Suprapubic skin (tissue), 4 donors: ENCODE measurements at regions not wholly inside any gene's neighbourhood (a gene's known extent, or its start where the extent isn't known, plus 50 kb on each side); places are given as distances from the start of the nearest gene placed in this dataset.

Source experiments
- DNase-seq, 2 donors: peaks; one replicate each; pipeline ENCODE4 v3.0.0-alpha.2; 2019; ENCODE audit warnings: low spot score in 2 of 2
- H3K27ac ChIP-seq: fragments of 200-600 bp; sonication (generic); one replicate; pipeline ENCODE4 v1.5.1; 2019
- H3K27me3 ChIP-seq: fragments of 200-600 bp; sonication (generic); one replicate; pipeline ENCODE4 v1.5.1; 2019
- H3K36me3 ChIP-seq: fragments of 200-600 bp; sonication (generic); one replicate; pipeline ENCODE4 v1.5.1; 2019
- H3K4me1 ChIP-seq: fragments of 200-600 bp; sonication (generic); one replicate; pipeline ENCODE4 v1.5.1; 2019
- H3K4me3 ChIP-seq: fragments of 200-600 bp; sonication (generic); one replicate; pipeline ENCODE4 v1.5.1; 2019; ENCODE audit warnings: mild to moderate bottlenecking
- H3K9me3 ChIP-seq: fragments of 200-600 bp; sonication (generic); one replicate; pipeline ENCODE4 v1.5.1; 2019
- EP300 ChIP-seq: sonication (generic); formaldehyde crosslinking; IDR thresholded peaks from one replicate; pipeline ENCODE4 v1.6.1; 2017; ENCODE audit warnings: antibody characterized with exemption
- POLR2A ChIP-seq, 2 donors: fragments of 450-650 bp; IDR thresholded peaks; one replicate each; pipeline ENCODE4 v1.6.1; 2017; ENCODE audit warnings: antibody characterized with exemption in 2 of 2, mild to moderate bottlenecking in 2 of 2, moderate library complexity in 2 of 2
- POLR2AphosphoS5 ChIP-seq, 3 donors: sonication (generic); formaldehyde crosslinking; IDR thresholded peaks; one replicate each; pipeline ENCODE4 v1.6.1; 2017; ENCODE audit warnings: antibody characterized with exemption in 3 of 3
- WGBS: methylation state at CpG from one replicate; pipeline ENCODE4 v1.1.5; 2018; 5-methylcytosine and 5-hydroxymethylcytosine counted together
- TF ChIP-seq, protein P1 (sequence below), 2 donors: fragments of 200-600 bp in 1 of 2; fragments of 450-650 bp in 1 of 2; sonication (generic) in 1 of 2; IDR thresholded peaks; one replicate each; pipeline ENCODE4 v1.5.1; 2016 to 2019; ENCODE audit warnings: antibody characterized with exemption in 2 of 2, mild to moderate bottlenecking in 1 of 2, moderate library complexity in 1 of 2

DNA sequence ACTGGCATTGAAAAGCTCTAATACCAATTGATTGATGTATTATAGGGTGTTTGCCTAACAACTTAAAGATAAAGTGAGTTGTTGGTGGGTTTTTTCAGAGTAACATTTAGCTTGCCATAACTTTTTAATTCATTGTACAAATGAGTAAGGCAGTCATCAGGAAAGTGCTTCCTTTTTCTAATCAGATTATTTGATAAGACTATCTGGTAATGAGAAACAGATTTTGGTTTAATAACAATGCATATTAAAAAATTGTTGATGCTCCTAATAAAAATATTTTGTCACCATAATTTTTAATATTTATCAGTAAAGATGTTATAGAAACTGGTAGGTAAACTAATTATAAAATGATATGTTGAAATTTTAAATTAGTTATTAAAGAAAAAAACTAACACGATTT lies 51.3 kb downstream of the BLTP1 start:
- peaks cover 62% of the 10 kb centered on the region for H3K36me3 ChIP-seq
- no peaks in the 10 kb centered on the region for H3K27me3 ChIP-seq
- no peak for DNase-seq
- H3K9me3 ChIP-seq, result no peaks in the 10 kb centered on the region
- no peaks in the 10 kb centered on the region for H3K4me1 ChIP-seq
- TF ChIP-seq POLR2A (IDR thresholded peaks at IDR 0.05), result no peak
- no peak for TF ChIP-seq EP300
- TF ChIP-seq, protein P1, sequence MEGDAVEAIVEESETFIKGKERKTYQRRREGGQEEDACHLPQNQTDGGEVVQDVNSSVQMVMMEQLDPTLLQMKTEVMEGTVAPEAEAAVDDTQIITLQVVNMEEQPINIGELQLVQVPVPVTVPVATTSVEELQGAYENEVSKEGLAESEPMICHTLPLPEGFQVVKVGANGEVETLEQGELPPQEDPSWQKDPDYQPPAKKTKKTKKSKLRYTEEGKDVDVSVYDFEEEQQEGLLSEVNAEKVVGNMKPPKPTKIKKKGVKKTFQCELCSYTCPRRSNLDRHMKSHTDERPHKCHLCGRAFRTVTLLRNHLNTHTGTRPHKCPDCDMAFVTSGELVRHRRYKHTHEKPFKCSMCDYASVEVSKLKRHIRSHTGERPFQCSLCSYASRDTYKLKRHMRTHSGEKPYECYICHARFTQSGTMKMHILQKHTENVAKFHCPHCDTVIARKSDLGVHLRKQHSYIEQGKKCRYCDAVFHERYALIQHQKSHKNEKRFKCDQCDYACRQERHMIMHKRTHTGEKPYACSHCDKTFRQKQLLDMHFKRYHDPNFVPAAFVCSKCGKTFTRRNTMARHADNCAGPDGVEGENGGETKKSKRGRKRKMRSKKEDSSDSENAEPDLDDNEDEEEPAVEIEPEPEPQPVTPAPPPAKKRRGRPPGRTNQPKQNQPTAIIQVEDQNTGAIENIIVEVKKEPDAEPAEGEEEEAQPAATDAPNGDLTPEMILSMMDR (IDR thresholded peaks at IDR 0.05), result no peak
- TF ChIP-seq POLR2AphosphoS5 (IDR thresholded peaks at IDR 0.05), result no peak
- 97% methylated on average over 1 of the region's 1 CpG for WGBS
- no peak overlapping the region for H3K4me3 ChIP-seq
- H3K27ac ChIP-seq, result no peak overlapping the region

DNA sequence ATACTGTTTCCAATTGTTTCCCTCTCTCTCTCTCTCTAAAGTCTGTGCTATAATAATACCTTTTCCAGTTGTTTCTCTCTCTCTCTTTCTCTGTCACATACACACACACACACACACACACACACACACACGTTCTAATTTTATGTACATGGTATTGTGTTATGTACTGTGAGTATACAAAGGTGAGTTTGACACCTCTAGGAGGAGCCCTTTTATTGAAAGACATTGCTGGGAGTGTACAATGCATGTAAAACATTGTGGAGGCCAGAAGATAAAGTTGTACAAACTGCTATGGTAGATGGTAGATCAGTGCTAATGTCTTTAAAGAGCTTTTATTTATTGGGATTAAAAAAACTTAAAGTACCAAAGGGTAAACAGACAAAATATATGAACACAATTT lies 53.6 kb downstream of the BLTP1 start:
- Histone ChIP-seq H3K36me3 (peaks cover 67% of the 10 kb centered on the region), H3K27ac (no peak overlapping the region), H3K27me3 (no peaks in the 10 kb centered on the region), H3K4me1 (no peaks in the 10 kb centered on the region), H3K9me3 (no peaks in the 10 kb centered on the region), H3K4me3 (no peak overlapping the region)
- 71% methylated on average over 1 of the region's 1 CpG for WGBS
- TF ChIP-seq EP300 (no peak), POLR2AphosphoS5 (IDR thresholded peaks at IDR 0.05) (no peak), POLR2A (IDR thresholded peaks at IDR 0.05) (no peak)
- TF ChIP-seq, protein P1 (IDR thresholded peaks at IDR 0.05), result no peak
- no peak for DNase-seq

- DNase-seq, result no peak
- no peak overlapping the region for H3K4me3 ChIP-seq
- no peaks in the 10 kb centered on the region for H3K9me3 ChIP-seq
- no peaks in the 10 kb centered on the region for H3K4me1 ChIP-seq
- 91% methylated on average over 3 of the region's 3 CpGs for WGBS
- H3K27me3 ChIP-seq, result no peaks in the 10 kb centered on the region
- no peak overlapping the region for H3K27ac ChIP-seq
- TF ChIP-seq POLR2AphosphoS5 (IDR thresholded peaks at IDR 0.05), result no peak
- no peak for TF ChIP-seq POLR2A (IDR thresholded peaks at IDR 0.05)
- TF ChIP-seq, protein P1 (IDR thresholded peaks at IDR 0.05), result no peak
- no peak for TF ChIP-seq EP300
- peaks cover 53% of the 10 kb centered on the region for H3K36me3 ChIP-seq
Observed at GRCh38 chr4:122212880-122213279, 60.7 kb downstream of the BLTP1 start.

DNA sequence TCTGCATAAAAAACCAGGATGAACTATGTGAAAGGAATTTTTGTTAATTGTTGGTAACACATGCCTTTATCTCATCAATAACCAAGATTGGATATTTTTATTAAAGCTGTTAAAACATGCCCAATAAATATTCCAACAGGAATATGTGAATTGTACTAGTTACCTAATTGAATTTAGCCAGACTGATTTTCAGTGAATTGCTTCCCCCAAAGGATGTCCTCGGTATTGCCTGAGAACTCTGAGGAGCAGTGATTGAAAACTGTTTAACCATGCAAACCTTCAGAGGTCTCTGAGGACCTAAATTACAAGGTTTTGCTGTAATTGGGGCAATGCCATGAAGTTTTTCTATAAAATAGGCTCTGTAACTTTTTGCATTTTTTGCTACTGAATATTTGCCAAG lies 66.6 kb downstream of the BLTP1 start:
- no peak for TF ChIP-seq POLR2A (IDR thresholded peaks at IDR 0.05)
- TF ChIP-seq, protein P1 (IDR thresholded peaks at IDR 0.05), result peak in 1 of 2 donors; percentile 15
- WGBS, result 55% methylated on average over 1 of the region's 1 CpG
- no peaks in the 10 kb centered on the region for H3K4me1 ChIP-seq
- H3K4me3 ChIP-seq, result no peak overlapping the region
- no peaks in the 10 kb centered on the region for H3K9me3 ChIP-seq
- H3K36me3 ChIP-seq, result peaks cover 33% of the 10 kb centered on the region
- no peak overlapping the region for H3K27ac ChIP-seq
- no peaks in the 10 kb centered on the region for H3K27me3 ChIP-seq
- DNase-seq, result no peak

GRCh38 chr4:122219356-122219755 lies 67.2 kb downstream of the BLTP1 start:
- no peak for DNase-seq
- 93% methylated on average over 2 of the region's 2 CpGs for WGBS
- no peak for TF ChIP-seq POLR2AphosphoS5 (IDR thresholded peaks at IDR 0.05)
- TF ChIP-seq, protein P1 (IDR thresholded peaks at IDR 0.05), result no peak
- no peak for TF ChIP-seq POLR2A (IDR thresholded peaks at IDR 0.05)
- TF ChIP-seq EP300, result no peak
- H3K27ac ChIP-seq, result no peak overlapping the region
- no peaks in the 10 kb centered on the region for H3K9me3 ChIP-seq
- H3K4me1 ChIP-seq, result no peaks in the 10 kb centered on the region
- H3K4me3 ChIP-seq, result no peak overlapping the region
- H3K27me3 ChIP-seq, result no peaks in the 10 kb centered on the region
- H3K36me3 ChIP-seq, result peaks cover 39% of the 10 kb centered on the region
